HPDE6-E6E7 (cell line): ENCODE measurements at regions not wholly inside any gene's neighbourhood (a gene's known extent, or its start where the extent isn't known, plus 50 kb on each side); places are given as distances from the start of the nearest gene placed in this dataset.

ENCODE experiments used
- DNase-seq: peaks from one replicate; pipeline ENCODE4 v3.0.0; 2011; ENCODE audit warnings: missing footprints; ENCODE audit errors: extremely low spot score

DNA sequence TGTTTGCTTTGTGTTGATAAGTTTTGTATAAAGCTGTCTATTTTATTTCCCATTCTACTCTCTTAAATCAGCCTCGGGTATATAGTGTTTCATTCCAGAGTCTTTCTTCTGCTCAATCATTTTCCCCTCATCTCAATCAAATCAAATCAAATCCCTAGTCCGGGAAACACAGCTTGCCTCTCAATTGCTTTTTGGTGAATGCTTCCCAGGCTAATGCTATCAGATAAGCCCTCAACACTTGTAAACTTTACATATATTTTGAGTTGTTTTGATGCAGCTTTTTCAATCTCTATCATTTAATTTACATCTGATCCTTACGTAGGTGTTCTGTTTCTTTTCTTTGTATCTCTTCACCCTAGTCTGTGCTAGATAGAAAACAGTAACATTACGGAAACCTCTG, 416.7 kb upstream of the PDE3A start:
- no peak for DNase-seq

DNA sequence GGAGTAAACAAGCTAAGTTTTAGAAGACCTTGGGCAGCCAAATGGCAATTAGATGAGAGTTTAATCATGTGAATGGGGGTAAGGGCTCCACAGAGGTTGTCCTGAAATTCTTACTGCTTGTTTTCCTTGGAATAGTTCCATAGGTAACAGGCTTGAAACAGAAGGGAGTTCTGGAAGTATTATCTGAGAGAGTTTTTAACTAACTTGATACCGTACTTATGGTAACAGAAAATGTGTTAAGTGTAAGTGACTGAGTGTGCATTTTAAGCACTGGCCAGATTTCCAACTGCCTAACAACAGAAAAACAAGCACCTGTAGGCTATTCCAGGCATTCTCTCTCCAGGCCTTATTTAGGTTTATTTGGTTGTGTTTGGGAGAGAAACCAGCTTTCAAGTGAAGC, 414.6 kb upstream of the PDE3A start:
- no peak for DNase-seq

DNA sequence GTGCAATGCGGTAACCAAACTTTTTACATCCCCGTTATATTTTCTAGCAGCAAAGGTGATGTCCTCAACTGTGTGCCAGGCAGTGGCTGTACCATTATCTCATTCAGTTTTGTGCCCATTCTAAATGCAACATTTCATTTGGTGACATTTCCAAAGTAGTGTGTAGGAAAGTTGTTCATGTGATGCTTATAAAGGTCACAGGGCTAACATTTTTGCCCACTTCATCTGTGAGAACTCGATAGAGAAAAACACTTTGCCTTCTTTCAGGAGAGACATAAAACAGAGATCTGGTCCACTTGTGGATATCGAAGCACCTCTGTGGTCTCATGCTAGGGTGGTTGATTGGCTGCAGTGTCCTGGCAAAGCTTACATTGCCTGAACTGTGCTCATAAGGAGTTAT, 414.2 kb upstream of the PDE3A start:
- DNase-seq = no peak

DNA sequence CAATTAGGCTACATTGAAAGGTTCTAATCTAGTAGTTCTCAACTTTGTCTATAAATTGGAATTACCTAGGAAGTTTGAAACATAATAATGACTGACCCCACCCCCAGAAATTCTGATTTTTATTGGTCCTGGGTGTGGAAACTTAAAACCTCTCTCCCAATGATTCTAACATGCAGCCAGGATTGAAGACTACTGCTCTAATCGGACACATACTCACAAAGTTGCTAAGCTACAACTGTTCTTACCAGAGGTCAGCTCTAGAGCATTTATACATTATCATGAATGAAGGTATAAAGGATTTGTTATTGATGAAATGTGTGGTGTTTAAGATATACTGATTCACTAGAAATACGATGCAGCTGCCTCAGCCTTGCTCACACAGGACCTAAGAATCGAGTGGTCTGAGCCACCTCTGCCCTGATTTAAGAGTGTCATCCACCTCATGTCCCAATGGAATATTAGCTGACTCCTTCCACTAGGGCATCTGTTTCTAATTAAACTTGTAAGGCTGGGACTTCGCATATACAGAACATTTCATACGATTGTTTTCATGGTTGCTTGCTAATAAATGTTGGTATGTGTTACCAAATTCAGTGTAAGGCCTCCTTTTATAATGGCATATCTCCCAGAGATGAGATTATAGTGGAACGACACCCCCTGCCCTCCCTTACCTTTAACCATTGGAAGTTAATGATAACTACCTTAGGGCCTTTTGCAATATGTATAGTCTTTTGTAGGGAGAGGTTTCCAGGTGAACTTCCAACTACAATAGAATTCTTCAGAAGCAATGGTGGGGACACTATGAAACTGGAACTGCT, 410.8 kb upstream of the PDE3A start:
- no peak for DNase-seq

DNA sequence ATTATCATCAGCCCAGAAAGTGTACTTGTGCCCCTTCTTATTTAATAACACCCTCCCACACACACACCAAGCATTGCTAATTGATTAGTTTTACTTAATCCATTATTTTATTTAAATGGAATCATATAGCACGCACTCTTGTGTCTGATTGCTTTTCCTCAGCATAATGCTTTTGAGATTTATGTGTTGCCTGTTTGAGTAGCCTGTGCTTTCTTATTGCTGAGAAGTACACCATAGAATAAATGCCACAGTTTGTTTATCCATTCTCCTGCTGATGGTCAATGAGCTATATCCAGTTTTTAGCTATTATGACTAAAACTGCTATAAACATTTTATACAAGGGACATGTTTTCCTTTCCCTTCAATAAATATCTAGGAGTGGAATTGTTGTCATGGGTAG, 409.9 kb upstream of the PDE3A start:
- no peak for DNase-seq

DNA sequence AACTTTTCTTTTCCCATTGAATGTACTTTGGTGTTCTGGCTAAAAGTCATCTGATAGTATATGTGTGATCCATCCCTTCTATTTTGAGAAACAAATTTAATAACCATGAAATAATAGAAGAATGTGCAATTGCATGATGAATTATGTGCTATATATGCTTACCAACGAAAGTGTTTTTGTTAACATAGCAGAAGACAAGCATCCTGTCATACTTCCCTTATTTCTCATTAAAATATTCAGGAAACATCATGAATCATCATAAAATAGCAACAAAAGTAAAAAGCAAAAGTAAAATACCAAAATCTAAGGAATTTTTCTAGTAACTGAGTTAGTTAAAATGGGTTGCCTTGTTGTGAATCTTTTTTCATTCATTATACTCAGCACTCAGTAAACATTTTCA, 409.0 kb upstream of the PDE3A start:
- DNase-seq = no peak

DNA sequence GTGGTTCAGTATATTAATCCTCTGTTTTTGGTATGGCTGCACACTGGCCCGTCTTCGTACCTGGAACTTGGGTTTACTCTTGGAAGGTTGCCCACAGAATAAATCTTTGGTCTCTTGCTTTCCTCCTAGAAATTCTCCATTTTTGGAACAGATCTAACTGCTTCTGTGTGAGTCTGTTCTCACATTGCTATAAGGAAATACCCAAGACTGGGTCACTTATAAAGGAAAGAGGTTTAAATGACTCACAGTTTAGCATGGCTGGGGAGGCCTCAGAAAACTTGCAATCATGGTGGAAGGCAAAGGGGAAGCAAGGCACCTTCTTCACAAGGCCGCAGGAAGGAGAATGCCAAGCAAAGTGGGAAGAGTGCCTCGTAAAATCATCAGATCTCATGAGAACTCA, 407.8 kb upstream of the PDE3A start:
- DNase-seq = no peak

DNA sequence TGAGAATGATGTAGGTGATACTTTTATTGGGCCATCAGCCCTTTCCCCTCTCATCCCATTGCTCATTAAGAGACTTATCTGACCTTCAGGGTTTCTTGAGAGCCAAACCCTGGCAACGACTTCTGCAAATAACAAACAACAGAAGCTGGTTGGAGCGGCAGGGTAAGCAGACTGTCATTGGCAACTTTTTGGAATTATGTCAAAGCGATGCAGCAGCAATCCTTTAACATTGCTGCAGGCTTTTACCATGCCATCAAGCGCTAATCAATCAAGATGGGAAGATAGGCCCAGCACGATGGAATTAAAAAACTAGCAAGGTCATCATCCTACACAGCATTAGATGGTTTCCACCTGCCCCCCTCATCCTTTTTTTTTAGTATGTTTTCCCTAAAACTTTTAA, 406.1 kb upstream of the PDE3A start:
- DNase-seq = no peak

DNA sequence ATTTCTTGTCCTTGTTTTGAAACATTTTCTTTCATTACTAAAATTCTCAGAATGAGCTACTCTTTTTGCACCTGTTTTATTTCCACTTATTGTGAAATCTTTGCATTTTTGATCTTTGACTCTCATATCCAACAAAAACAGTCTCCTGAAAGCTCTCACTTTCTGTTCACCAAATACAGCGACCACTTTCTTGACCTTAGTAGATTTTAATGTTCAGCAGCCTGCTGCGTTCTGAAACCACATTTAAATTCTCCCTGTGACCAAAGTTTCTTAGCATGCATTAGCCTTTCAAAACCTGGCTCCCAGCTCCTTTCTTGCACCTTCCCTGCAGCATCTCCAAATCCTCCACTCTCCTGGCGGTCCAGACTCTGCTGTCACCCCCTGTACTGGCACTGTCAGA, 404.4 kb upstream of the PDE3A start:
- no peak for DNase-seq

DNA sequence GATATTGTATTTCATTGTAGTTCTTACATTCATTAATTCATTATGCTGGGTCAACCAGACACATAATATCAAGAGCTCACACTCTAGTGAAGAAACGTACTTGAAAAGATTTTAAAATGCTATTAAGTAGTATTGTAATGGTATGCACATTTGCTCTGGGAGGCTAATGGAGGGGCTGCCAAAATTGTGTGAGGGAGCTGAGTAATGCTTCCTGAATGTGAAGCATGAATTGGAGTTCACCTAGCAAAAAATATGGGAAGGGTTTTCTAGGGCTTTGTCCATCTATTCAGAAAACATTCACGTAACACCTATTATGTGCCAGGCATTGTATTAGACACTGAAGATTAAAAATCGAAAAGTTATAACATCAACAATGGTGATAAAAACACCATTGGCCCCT, 403.8 kb upstream of the PDE3A start:
- DNase-seq = no peak

DNA sequence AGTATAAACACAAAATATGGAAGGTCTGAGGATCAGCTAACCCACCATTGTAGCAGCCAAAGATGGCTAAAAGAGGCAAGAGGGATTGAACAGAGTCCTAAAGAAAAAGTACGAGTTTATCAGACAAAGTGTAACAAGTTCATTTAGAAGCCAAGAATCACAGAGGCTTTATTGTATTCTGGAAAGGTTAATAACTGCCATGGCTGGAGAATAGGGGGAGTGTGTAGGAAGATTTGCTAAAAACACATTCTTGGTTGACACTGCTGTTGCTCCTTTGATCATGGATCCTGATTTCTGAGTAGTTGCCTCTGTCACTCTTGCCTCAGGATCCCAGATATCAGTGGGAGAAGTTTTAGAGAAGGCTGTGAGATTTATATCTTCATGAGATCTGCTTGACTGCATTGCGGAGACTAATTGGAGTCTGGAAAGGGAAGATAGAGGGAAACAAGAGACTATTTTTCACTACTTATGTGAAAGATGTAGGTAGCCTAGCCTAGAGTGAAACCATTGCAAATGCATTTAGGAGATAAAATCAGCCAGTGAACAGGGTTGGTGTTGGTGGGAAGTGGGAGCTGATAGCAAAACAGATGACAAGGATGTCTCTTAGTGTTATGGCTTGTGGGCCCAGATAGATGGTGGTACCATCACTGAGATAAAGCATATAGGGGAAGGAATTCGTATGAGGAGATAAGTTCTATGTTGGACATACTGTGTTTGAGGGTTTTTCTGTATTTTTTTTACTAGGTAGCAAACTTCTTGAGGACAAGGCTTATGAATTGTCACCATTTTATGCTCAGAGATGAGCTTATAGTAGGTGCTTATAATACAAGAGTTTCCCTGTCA, 402.9 kb upstream of the PDE3A start:
- no peak for DNase-seq

DNA sequence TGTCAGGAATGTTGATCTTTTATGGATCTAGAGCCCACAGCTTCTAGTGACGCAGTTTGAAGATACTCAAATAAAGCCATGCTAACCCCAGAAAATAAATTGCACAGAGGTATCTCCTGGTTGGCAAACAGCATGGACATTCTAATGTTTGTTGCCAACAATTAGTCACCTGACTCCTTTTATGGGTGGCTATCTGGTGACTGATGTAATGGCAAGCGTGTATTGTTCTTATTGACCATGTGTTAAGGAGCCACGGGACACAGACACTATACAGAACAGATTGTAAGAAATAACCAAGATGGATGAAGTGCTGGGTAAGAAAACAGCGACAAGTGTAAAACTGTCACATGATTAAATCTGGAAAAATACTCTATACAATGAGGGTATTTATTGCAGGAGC, 401.3 kb upstream of the PDE3A start:
- DNase-seq = no peak

DNA sequence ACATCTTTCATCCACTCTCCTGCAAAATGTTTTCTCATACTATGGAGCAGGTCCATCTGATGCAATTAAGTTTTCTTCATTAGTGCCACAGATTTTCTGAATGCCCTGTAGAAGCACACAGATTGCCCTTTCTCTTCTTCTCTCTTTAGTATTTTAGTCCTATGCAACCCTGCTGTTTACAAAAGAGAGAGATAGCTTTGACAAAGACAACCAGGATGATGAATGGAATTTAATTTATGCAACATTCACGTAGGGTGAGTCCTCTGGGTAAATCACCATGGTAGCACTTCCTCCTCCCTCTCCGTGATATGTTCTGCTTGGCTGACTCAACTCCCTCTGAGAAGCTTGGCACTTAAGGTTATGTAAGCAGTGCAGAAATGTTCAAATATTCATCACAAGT, 400.9 kb upstream of the PDE3A start:
- peak; percentile 37 for DNase-seq

DNA sequence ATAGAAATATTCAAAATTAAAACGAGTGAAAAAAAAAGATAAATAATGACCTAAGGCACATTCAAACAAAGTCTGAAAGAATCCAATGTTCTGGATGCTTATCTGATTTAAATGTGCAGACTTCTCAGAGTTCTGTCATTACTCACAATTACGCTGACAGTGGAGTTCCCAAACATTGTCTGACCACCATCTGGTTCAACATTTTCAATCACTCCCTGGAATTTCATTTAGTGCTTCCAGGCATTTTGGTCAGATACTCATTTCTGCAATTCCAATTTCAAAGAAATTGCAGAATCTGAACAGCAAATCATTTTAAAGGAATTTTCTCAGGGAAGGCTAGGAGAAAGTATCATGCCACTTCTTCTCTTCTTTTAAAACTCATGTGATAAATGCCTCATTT, 398.2 kb upstream of the PDE3A start:
- no peak for DNase-seq

DNA sequence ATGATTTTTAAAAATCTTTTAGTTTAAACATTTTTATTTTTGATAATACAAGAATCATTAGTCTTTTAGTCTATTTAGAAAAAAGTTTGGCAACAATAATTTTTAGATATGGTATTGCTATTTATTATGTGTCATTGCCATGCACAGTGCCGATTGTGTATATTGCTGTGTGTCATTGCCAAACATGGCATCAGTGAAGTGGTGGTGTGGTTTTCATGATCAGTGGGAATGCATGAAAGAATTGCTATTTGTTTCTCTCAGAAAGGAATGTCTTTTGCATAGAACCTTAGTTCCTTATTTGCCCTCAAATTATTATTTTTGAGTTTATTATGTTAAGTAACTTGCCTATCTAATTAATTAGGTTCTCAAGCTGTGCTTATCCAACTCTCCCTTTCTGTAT, 397.5 kb upstream of the PDE3A start:
- no peak for DNase-seq

DNA sequence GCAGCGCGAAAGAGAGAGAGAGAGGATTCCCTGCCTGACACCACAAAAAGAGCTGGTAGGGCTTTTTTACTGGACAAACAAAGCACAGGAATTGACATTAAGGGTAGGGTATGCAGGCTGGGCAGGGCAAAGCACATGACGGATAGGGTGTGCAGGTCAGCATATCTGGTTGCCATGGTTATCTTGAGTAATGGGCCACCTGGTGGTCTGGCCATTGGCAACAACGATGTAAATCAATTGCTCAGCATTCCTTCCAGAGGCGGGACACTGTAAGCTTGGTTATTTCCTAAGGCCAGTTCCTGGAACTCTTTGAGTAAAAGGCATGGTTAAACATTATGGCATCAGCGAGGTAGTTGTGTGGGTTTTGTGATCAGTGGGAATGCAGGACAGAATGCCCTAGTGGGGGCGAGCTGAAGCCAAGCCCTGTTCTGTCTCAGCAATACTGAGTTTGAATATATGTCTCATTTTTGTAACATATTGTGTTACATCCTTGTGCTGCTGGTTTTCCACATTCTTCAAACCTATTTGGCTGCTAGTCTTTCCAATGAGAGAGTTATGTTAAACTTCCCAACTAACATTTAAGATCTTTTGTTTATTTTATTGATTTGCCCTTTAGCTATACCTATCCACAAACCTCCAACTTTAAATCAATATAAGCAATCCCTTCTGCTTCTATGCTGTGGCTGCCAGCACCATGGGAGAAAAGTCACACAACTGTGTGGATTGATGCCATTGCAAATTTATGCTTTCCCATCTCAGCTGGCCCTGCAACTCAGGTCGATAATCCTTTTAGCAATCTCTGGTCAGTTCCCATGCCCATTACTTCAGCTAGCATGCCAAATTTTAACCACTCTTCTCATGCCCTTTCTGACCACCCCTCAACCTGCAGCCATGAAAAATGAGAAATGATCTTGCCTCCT, 396.7 kb upstream of the PDE3A start:
- DNase-seq = no peak

DNA sequence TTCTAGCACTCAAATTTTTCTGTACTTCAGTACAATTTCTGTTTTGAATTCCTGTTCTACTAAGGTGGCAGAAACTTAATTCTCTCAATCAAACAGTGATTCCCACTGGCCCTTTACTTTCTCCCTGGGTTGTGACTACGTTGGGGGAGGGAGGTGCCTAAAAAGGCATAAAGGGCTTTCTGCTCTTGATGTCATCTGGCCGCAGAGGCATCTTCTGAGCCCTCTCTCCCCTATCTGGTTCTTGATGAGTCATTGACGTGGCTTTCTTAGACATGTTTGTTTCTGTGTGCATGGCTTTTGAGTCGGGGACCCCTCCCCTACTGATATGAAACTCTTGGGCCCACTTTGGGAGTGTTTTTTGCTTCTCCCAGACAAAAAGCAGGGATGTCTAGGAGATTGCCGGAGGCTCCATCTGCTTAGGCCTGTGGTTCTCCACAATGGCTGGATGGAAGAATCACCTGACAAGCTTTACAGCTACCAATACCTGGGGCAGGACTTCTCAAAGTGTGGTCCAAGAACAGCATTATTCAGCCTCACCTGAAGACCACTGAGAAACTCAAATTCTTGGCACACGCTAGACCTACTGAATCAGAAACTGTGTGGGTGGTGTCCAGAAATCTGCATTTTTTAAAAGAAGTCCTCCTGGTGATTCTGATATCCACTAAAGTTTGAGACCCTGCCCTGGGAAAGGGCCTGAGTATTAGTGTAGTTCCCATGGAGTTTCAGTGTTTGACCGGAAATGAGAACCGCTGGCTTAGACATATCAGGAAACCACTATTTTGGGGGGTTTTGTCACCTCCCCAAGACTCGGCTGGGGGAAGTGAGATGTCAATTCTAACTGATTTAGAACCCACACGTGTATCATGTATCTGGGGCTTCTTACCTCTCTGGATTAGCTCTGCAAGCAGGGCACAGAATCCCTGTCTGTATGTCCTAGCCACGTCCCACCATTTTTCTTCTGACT, 395.7 kb upstream of the PDE3A start:
- DNase-seq = no peak

DNA sequence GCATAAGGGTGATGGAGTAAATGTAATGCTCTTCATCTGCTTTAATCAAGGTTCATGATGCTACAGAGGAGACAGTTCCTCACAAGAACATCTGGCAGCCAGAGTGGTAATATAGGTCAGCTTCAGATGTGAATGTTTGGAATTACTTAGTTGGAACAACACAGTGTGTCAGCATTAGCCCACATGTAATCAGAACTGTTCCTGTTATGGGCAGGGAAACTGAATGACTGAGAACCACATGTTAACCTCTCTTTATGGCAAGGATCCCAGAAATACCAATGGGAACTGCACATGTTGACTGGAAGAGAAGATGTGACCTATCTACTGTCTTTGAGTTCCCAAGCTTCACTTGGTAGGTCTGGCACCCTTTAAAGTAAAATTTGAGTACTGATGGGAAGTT, 390.1 kb upstream of the PDE3A start:
- no peak for DNase-seq

DNA sequence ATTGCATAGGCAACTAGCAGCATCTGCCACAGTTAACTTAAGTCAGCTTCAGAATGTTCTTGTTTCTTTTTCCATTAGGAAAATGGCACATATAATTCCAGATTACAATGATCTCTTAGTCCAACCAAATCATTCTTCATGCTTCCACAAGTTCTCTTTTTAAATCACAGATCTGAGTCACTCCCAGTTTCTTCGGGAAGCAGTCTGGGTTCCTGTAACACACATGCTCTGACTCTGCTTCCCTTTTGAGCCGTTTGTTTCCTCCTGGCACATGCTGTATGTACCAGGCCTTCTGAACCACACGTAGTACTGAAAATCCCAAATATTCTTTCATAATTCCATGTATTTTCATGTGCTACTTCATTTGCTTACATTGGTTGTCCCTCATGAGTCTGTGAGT, 388.8 kb upstream of the PDE3A start:
- no peak for DNase-seq

DNA sequence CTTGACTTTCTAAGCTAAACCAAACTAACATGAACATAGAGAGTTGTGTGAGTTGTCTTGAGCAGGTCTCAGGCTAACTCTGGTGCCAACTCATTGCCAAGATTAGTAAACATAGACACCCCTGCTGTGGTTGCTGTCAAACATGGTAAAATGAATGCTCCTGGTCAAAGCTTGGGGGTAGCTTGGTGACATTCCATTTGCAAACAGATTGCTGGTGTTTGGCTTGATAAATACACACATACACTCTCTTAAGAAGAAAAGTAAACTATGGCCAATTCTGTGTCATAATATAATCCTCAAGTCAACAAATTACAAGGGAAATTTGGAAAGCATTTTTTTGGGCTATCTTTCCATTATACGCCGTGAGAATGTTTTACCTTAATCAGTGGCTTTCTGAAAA, 386.4 kb upstream of the PDE3A start:
- DNase-seq = no peak

DNA sequence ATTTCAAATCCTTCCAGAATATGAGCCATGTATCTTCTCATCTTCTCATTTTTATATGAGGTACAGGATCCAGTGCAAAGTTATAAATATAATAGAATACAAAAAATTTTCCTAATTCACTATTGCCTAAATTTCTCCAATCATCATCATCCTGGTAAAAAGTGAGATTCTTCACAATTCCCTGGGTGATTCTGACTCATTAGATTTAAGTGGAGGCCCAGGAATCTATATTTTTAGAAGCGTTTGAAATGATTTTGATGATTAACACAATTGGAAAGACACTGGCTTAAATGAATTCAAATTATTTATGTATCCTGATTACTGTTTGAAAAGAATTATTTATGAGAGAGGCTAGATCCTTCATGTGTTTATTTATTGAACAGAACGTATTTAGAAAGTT, 380.3 kb upstream of the PDE3A start:
- DNase-seq = no peak
